HEK293 (cell line): ENCODE measurements at regions not wholly inside any gene's neighbourhood (a gene's known extent, or its start where the extent isn't known, plus 50 kb on each side); places are given as distances from the start of the nearest gene placed in this dataset.

ENCODE experiments used
- CTCF ChIA-PET: fragments of 350-600 bp; formaldehyde crosslinking; extraction: SDS; loops from one replicate; lab custom pipeline; 2021; ENCODE audit warnings: antibody characterized with exemption; lab: Yijun Ruan, JAX
- POLR2A ChIA-PET: fragments of 300-600 bp; formaldehyde crosslinking; extraction: SDS; loops from one replicate; lab custom pipeline; 2020; ENCODE audit warnings: antibody characterized with exemption, inconsistent platforms; lab: Yijun Ruan, JAX
- H3K27ac ChIP-seq: fragments of 200-500 bp; sonication (Bioruptor generic); 2 replicates; pipeline ENCODE4 v1.5.1; 2014; ENCODE audit warnings: low read depth, low read length, control low read depth, inconsistent platforms; ENCODE audit errors: extremely low read depth
- H3K36me3 ChIP-seq, 2 experiments: fragments of 200-500 bp in 1 of 2; sonication (Bioruptor generic) in 1 of 2; 1 replicate in 1 of 2; 2 replicates in 1 of 2; pipeline ENCODE4 v1.5.1; 2014 to 2017; ENCODE audit warnings: inconsistent platforms in 2 of 2, low read length in 2 of 2; ENCODE audit not compliant: control insufficient read depth in 2 of 2, insufficient read depth in 1 of 2
- H3K4me1 ChIP-seq: fragments of 200-500 bp; sonication (Bioruptor generic); 2 replicates; pipeline ENCODE4 v1.5.1; 2014; ENCODE audit warnings: mild to moderate bottlenecking, low read length, inconsistent platforms; ENCODE audit not compliant: control insufficient read depth, insufficient read depth
- H3K4me3 ChIP-seq: 2 replicates; pipeline ENCODE4 v1.5.1; 2011; ENCODE audit warnings: low read depth, mild to moderate bottlenecking, control low read depth, low read length, moderate library complexity
- H3K9me3 ChIP-seq: fragments of 200-500 bp; sonication (Bioruptor generic); 2 replicates; pipeline ENCODE4 v1.5.1; 2014; ENCODE audit warnings: low read depth, low read length, inconsistent platforms; ENCODE audit not compliant: control insufficient read depth, insufficient read depth
- FEZF1 ChIP-seq: fragments of 450-650 bp; formaldehyde crosslinking; IDR thresholded peaks from 2 replicates; pipeline ENCODE4 v1.5.1; 2016; ENCODE audit warnings: missing biosample characterization, missing genetic modification characterization
- KLF10 ChIP-seq: fragments of 450-650 bp; IDR thresholded peaks from 2 replicates; pipeline ENCODE4 v1.5.1; 2018; ENCODE audit warnings: missing biosample characterization, mild to moderate bottlenecking, missing genetic modification characterization
- SCRT2 ChIP-seq: fragments of 450-650 bp; formaldehyde crosslinking; IDR thresholded peaks from 2 replicates; pipeline ENCODE4 v1.5.1; 2016; ENCODE audit warnings: missing biosample characterization, missing genetic modification characterization
- YY2 ChIP-seq: fragments of 450-650 bp; formaldehyde crosslinking; IDR thresholded peaks from 2 replicates; pipeline ENCODE4 v1.5.1; 2016; ENCODE audit warnings: missing biosample characterization, missing genetic modification characterization
- ZFP37 ChIP-seq: fragments of 450-650 bp; formaldehyde crosslinking; IDR thresholded peaks from 2 replicates; pipeline ENCODE4 v1.5.1; 2016; ENCODE audit warnings: missing biosample characterization, missing genetic modification characterization
- ZFP41 ChIP-seq: fragments of 450-650 bp; formaldehyde crosslinking; IDR thresholded peaks from 2 replicates; pipeline ENCODE4 v1.5.1; 2016; ENCODE audit warnings: missing biosample characterization, missing genetic modification characterization, borderline replicate concordance
- ZNF112 ChIP-seq: fragments of 450-650 bp; formaldehyde crosslinking; IDR thresholded peaks from 2 replicates; pipeline ENCODE4 v1.5.0; 2017; ENCODE audit warnings: missing biosample characterization, missing genetic modification characterization
- ZNF138 ChIP-seq: fragments of 450-650 bp; formaldehyde crosslinking; IDR thresholded peaks from 2 replicates; pipeline ENCODE4 v1.5.1; 2016; ENCODE audit warnings: missing biosample characterization, missing genetic modification characterization, borderline replicate concordance
- ZNF169 ChIP-seq: fragments of 450-650 bp; formaldehyde crosslinking; IDR thresholded peaks from 2 replicates; pipeline ENCODE4 v1.5.1; 2016; ENCODE audit warnings: missing biosample characterization, missing genetic modification characterization
- ZNF19 ChIP-seq: fragments of 450-650 bp; formaldehyde crosslinking; IDR thresholded peaks from 2 replicates; pipeline ENCODE4; 2016; ENCODE audit warnings: missing biosample characterization, missing genetic modification characterization, low read depth
- ZNF394 ChIP-seq: fragments of 450-650 bp; formaldehyde crosslinking; IDR thresholded peaks from 2 replicates; pipeline ENCODE4 v1.5.1; 2016; ENCODE audit warnings: missing biosample characterization, missing genetic modification characterization, mild to moderate bottlenecking, moderate library complexity, borderline replicate concordance
- ZNF423 ChIP-seq: fragments of 450-650 bp; formaldehyde crosslinking; IDR thresholded peaks from 2 replicates; pipeline ENCODE4 v1.5.1; 2016; ENCODE audit warnings: missing biosample characterization, missing genetic modification characterization
- ZNF426 ChIP-seq: fragments of 450-650 bp; formaldehyde crosslinking; IDR thresholded peaks from 2 replicates; pipeline ENCODE4 v1.5.1; 2017; ENCODE audit warnings: missing biosample characterization, missing genetic modification characterization, mild to moderate bottlenecking, inconsistent platforms, moderate library complexity
- ZNF585B ChIP-seq: fragments of 450-650 bp; formaldehyde crosslinking; IDR thresholded peaks from 2 replicates; pipeline ENCODE4 v1.5.1; 2016; ENCODE audit warnings: missing biosample characterization, missing genetic modification characterization
- ZSCAN16 ChIP-seq: fragments of 450-650 bp; formaldehyde crosslinking; IDR thresholded peaks from 2 replicates; pipeline ENCODE4 v1.5.1; 2016; ENCODE audit warnings: missing biosample characterization, missing genetic modification characterization
- TF ChIP-seq, protein P1 (sequence below): fragments of 450-650 bp; formaldehyde crosslinking; IDR thresholded peaks from 2 replicates; pipeline ENCODE4 v1.5.1; 2016; ENCODE audit warnings: missing biosample characterization, missing genetic modification characterization, low read depth
- TF ChIP-seq, protein P2 (sequence below): fragments of 450-650 bp; formaldehyde crosslinking; IDR thresholded peaks from 2 replicates; pipeline ENCODE4 v1.5.1; 2016; ENCODE audit warnings: missing biosample characterization, missing genetic modification characterization
- TF ChIP-seq, protein P3 (sequence below): fragments of 450-650 bp; formaldehyde crosslinking; IDR thresholded peaks from 2 replicates; pipeline ENCODE4 v1.5.1; 2017; ENCODE audit warnings: missing biosample characterization, missing genetic modification characterization
- TF ChIP-seq, protein P4 (sequence below): fragments of 450-650 bp; formaldehyde crosslinking; IDR thresholded peaks from 2 replicates; pipeline ENCODE4 v1.5.1; 2016; ENCODE audit warnings: missing biosample characterization, missing genetic modification characterization

DNA sequence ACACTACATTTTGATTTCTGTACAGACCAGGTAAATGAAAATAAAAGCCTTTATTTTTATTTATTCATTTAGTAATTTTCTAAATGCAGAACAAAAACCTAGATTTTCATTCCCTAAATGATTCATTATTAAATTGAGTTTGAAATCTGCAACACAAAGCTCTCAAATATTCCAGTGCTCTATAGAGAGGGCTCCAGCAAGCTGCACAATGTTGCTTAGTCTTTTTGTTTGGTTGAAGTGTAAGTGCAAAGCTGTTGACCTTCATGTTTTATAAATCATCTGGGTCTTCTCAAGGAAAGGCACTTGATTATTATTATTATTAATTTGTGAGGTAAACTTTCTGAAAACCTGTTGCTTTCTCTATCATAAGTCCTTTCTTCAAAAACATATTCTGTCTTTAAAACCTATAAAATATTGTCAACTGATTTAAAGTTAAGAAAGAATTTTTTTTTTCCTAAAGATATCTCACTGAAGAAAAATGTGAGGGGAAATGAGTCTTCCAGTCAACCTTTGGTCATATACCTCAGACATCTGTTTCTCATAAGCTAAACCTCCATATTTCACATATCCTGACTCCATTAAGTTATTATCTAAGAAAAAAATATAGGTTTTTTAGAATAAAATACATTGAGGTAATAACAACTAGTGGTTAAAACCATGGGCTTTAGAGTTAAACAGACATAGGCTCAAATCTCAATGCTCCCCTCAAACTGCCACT lies 100.7 kb downstream of the ZIC4 start (continued):
- TF ChIP-seq ZNF112 (tag by site-specific recombination), result no peak
- TF ChIP-seq, protein P1, sequence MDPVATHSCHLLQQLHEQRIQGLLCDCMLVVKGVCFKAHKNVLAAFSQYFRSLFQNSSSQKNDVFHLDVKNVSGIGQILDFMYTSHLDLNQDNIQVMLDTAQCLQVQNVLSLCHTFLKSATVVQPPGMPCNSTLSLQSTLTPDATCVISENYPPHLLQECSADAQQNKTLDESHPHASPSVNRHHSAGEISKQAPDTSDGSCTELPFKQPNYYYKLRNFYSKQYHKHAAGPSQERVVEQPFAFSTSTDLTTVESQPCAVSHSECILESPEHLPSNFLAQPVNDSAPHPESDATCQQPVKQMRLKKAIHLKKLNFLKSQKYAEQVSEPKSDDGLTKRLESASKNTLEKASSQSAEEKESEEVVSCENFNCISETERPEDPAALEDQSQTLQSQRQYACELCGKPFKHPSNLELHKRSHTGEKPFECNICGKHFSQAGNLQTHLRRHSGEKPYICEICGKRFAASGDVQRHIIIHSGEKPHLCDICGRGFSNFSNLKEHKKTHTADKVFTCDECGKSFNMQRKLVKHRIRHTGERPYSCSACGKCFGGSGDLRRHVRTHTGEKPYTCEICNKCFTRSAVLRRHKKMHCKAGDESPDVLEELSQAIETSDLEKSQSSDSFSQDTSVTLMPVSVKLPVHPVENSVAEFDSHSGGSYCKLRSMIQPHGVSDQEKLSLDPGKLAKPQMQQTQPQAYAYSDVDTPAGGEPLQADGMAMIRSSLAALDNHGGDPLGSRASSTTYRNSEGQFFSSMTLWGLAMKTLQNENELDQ, result no peak
- no peak for TF ChIP-seq ZNF138 (tag by site-specific recombination)
- no peak for TF ChIP-seq ZNF423 (tag by site-specific recombination)
- no peak for TF ChIP-seq ZNF585B (tag by site-specific recombination)
- no peak for TF ChIP-seq YY2 (tag by site-specific recombination)

DNA sequence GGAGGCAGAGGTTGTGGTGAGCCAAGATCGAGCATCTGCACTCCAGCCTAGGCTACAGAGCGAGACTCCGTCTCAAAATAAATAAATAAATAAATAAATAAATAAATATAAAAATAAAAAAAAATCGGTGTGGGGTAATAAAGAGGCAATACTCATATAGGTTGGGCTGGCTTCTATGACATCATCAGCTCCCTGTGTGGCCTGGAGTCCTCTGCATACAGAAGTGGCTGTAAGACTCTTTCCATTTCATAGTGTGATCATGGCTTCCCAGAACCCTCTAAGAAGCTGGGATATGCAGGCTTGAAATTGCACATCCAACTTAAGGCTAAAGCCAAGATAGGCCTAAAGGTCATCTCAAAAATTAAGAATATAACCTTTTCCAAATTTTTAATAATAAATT lies 101.6 kb downstream of the ZIC4 start:
- Histone ChIP-seq H3K36me3 (no peaks in the 10 kb centered on the region), H3K9me3 (no peaks in the 10 kb centered on the region), H3K4me1 (no peaks in the 10 kb centered on the region), H3K27ac (no peak overlapping the region), H3K4me3 (no peak overlapping the region)
- POLR2A ChIA-PET, result no interaction called here
- TF ChIP-seq, protein P2, sequence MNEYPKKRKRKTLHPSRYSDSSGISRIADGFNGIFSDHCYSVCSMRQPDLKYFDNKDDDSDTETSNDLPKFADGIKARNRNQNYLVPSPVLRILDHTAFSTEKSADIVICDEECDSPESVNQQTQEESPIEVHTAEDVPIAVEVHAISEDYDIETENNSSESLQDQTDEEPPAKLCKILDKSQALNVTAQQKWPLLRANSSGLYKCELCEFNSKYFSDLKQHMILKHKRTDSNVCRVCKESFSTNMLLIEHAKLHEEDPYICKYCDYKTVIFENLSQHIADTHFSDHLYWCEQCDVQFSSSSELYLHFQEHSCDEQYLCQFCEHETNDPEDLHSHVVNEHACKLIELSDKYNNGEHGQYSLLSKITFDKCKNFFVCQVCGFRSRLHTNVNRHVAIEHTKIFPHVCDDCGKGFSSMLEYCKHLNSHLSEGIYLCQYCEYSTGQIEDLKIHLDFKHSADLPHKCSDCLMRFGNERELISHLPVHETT (tag by site-specific recombination), result no peak
- peak; percentile 17; the same call in 1 of the 2 replicates for TF ChIP-seq ZNF426 (tag by site-specific recombination)
- TF ChIP-seq KLF10 (tag by site-specific recombination), result no peak
- CTCF ChIA-PET, result no interaction called here

DNA sequence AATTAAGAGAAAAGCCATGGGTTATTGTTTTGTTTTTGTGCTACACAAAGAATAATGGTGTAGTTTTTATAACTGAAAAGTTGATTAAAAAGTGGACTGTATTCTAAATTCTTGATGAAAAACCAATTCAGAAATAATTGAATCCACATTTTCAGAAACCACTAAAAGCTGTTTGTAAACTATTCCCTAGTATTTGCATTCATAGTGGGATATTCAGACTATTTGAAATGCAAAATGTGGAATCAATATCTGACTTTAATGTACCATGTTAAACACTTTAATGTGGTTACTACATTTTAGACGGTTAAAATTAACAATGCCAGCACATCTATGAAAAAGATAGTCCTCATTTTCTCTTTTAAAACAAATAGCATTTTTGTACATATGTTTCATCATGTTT lies 104.6 kb downstream of the ZIC4 start:
- Histone ChIP-seq H3K9me3 (no peaks in the 10 kb centered on the region), H3K4me3 (no peak overlapping the region), H3K36me3 (no peaks in the 10 kb centered on the region), H3K4me1 (no peaks in the 10 kb centered on the region; the same call in 1 of the 2 replicates), H3K27ac (no peak overlapping the region)
- TF ChIP-seq ZFP41 (tag by site-specific recombination), result no peak
- TF ChIP-seq ZNF19 (tag by site-specific recombination), result no peak
- no peak for TF ChIP-seq ZNF169 (tag by site-specific recombination)
- no peak for TF ChIP-seq ZFP37 (tag by site-specific recombination)
- ChIA-PET POLR2A (no interaction called here), CTCF (no interaction called here)

DNA sequence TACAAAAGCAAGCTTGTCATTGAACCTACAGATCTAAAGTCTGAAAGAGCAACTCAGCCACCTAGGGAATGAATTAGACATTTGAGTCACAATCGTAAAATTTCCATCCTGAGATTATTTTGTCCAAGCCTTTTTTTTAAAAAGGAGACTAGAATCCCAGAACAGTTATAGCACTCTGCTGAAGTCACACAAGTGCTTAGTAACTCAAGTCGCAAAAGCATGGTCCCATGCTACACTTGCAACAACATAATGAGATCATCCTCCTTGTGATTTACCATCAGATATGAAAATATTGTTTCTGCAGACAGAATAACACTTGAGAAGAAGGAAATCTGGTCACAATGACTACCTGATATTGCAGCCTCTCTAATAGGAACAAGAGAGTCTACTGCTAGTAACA lies 106.7 kb downstream of the ZIC4 start:
- ChIA-PET CTCF (no interaction called here), POLR2A (no interaction called here)
- no peaks in the 10 kb centered on the region for H3K36me3 ChIP-seq
- TF ChIP-seq ZSCAN16, result no peak
- TF ChIP-seq ZNF394 (tag by site-specific recombination), result no peak
- TF ChIP-seq FEZF1 (tag by site-specific recombination), result no peak
- TF ChIP-seq, protein P3, sequence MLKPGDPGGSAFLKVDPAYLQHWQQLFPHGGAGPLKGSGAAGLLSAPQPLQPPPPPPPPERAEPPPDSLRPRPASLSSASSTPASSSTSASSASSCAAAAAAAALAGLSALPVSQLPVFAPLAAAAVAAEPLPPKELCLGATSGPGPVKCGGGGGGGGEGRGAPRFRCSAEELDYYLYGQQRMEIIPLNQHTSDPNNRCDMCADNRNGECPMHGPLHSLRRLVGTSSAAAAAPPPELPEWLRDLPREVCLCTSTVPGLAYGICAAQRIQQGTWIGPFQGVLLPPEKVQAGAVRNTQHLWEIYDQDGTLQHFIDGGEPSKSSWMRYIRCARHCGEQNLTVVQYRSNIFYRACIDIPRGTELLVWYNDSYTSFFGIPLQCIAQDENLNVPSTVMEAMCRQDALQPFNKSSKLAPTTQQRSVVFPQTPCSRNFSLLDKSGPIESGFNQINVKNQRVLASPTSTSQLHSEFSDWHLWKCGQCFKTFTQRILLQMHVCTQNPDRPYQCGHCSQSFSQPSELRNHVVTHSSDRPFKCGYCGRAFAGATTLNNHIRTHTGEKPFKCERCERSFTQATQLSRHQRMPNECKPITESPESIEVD, result no peak
- TF ChIP-seq, protein P1, result no peak
- TF ChIP-seq, protein P4, sequence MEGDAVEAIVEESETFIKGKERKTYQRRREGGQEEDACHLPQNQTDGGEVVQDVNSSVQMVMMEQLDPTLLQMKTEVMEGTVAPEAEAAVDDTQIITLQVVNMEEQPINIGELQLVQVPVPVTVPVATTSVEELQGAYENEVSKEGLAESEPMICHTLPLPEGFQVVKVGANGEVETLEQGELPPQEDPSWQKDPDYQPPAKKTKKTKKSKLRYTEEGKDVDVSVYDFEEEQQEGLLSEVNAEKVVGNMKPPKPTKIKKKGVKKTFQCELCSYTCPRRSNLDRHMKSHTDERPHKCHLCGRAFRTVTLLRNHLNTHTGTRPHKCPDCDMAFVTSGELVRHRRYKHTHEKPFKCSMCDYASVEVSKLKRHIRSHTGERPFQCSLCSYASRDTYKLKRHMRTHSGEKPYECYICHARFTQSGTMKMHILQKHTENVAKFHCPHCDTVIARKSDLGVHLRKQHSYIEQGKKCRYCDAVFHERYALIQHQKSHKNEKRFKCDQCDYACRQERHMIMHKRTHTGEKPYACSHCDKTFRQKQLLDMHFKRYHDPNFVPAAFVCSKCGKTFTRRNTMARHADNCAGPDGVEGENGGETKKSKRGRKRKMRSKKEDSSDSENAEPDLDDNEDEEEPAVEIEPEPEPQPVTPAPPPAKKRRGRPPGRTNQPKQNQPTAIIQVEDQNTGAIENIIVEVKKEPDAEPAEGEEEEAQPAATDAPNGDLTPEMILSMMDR (tag by site-specific recombination), result no peak
- no peak for TF ChIP-seq SCRT2

More for the DNA sequence above, 106.7 kb downstream of the ZIC4 start:
- Histone ChIP-seq H3K9me3 (no peaks in the 10 kb centered on the region), H3K4me1 (no peaks in the 10 kb centered on the region; the same call in 1 of the 2 replicates), H3K4me3 (no peak overlapping the region), H3K27ac (no peak overlapping the region)
